Progenitor cell of endocrine pancreas (in vitro differentiated cells): ENCODE measurements at regions not wholly inside any gene's neighbourhood (a gene's known extent, or its start where the extent isn't known, plus 50 kb on each side); places are given as distances from the start of the nearest gene placed in this dataset.

Experiments used
- DNase-seq: peaks from one replicate; pipeline ENCODE4 v3.0.0; 2021; ENCODE audit warnings: low spot score; ENCODE audit not compliant: unreplicated experiment
- H3K27ac Mint-ChIP-seq: 2 replicates; pipeline ENCODE4 v1.8.0; 2021; ENCODE audit warnings: mild to moderate bottlenecking, moderate library complexity, mixed read lengths
- H3K27me3 Mint-ChIP-seq: 2 replicates; pipeline ENCODE4 v1.8.0; 2021; ENCODE audit warnings: mixed read lengths
- H3K36me3 Mint-ChIP-seq: 2 replicates; pipeline ENCODE4 v1.8.0; 2022; ENCODE audit warnings: mixed read lengths; ENCODE audit not compliant: insufficient read depth
- H3K4me1 Mint-ChIP-seq: 2 replicates; pipeline ENCODE4 v1.8.0; 2021; ENCODE audit warnings: low read depth, mixed read lengths
- H3K4me3 Mint-ChIP-seq: 2 replicates; pipeline ENCODE4 v1.8.0; 2021; ENCODE audit warnings: low read depth, mild to moderate bottlenecking, moderate library complexity, mixed read lengths
- H3K9me3 Mint-ChIP-seq: 2 replicates; pipeline ENCODE4 v1.8.0; 2021; ENCODE audit warnings: low read depth, mixed read lengths
- CTCF ChIP-seq: fragments of 200-600 bp; sonication (generic); IDR thresholded peaks from one replicate; pipeline ENCODE4 v1.5.0; 2021; ENCODE audit warnings: antibody characterized with exemption, mild to moderate bottlenecking; ENCODE audit not compliant: unreplicated experiment

DNA sequence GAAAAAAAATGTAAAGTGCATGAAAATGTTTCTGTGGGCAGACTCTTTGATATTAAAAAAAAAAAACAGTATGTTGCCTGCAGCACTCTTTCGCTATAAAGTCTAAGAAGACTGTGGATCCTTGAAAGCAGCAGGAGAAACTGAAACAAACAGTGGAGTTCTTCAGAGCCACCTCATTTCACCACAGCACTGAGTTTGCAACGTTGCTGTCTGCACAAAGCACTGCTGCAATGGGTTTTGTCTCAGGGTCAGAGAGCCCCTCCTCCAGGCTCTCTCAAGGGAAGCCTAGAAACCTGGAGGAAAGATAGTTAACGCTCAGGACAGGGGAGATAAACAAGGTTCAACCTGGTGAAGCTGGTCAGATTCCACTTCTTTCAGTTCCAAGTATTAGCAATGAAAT, 248.7 kb downstream of the EFNB2 start:
- DNase-seq: no peak
- Mint-ChIP-seq H3K9me3 (peaks cover 6% of the 10 kb centered on the region), H3K4me3 (peak overlapping the region; percentile 25), H3K4me1 (peaks cover 23% of the 10 kb centered on the region), H3K36me3 (peaks cover 2% of the 10 kb centered on the region), H3K27ac (peak overlapping the region; percentile 87), H3K27me3 (no peaks in the 10 kb centered on the region)
- no peak for TF ChIP-seq CTCF

DNA sequence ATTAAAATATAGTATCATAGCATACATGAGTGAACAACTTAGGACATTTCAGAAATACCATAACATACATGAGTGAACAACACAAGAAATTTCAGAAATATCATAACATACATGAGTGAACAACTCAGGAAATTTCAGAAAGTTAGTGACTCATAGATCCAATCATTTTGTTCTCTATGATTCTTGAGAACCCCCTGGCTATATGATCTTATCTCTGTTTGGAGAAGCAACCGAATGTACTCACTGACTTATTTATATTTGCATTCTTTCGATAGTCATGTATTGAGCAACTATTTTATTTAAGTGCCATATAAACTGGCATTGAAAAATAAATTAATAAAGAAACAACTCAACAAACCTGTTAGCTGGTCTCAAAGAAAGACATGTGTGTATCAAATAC, 251.1 kb downstream of the EFNB2 start:
- DNase-seq: no peak
- Mint-ChIP-seq H3K4me3 (no peak overlapping the region), H3K4me1 (peaks cover 21% of the 10 kb centered on the region), H3K9me3 (peaks cover 6% of the 10 kb centered on the region), H3K36me3 (peaks cover 2% of the 10 kb centered on the region), H3K27me3 (no peaks in the 10 kb centered on the region), H3K27ac (no peak overlapping the region)
- TF ChIP-seq CTCF: no peak

- peaks cover 14% of the 10 kb centered on the region for H3K4me1 Mint-ChIP-seq
Measured at GRCh38 chr13:106281426-106281825, 254.0 kb downstream of the EFNB2 start.

DNA sequence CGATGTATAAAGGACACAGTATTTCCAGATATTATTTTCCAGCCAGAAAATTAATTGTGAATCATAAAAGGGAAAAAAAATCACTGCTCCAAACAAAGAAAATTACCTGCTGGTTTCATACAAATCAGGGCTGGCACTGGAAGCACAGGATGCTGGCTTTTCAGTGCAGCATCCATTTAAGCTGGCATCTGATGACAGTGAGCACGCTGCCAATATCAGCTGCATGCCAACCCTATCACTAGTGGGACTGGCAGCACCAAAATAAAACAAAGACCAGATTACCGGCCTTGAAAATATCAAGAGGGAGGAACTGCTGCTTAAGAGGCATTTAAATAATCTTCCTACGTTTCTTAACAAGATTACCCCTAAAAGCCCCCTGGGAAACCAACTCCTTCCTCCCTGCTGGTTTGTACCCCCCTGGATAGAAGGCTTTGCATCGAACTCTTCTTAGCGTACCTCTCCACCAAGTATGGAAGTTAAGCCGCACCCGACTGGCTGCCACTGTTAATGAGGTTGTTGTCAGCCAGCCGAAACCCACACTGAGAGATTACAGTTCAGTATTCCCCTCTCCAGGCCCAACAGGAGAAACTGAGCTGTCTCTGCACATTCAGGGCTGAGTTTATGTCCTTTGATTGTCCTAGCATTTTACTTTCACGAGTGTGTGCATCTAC, 257.8 kb downstream of the EFNB2 start:
- H3K4me1 Mint-ChIP-seq: peaks cover 4% of the 10 kb centered on the region
- H3K4me3 Mint-ChIP-seq: no peak overlapping the region
- H3K9me3 Mint-ChIP-seq: peaks cover 4% of the 10 kb centered on the region
- H3K27ac Mint-ChIP-seq: no peak overlapping the region
- peaks cover 2% of the 10 kb centered on the region for H3K36me3 Mint-ChIP-seq
- no peak for DNase-seq
- H3K27me3 Mint-ChIP-seq: peaks cover 17% of the 10 kb centered on the region
- TF ChIP-seq CTCF: no peak

More at GRCh38 chr13:106281426-106281825, 254.0 kb downstream of the EFNB2 start:
- TF ChIP-seq CTCF: no peak
- Mint-ChIP-seq H3K27me3 (peaks cover 9% of the 10 kb centered on the region), H3K27ac (peak overlapping the region; percentile 21), H3K9me3 (peaks cover 6% of the 10 kb centered on the region), H3K4me3 (no peak overlapping the region), H3K36me3 (peaks cover 2% of the 10 kb centered on the region)
- no peak for DNase-seq

DNA sequence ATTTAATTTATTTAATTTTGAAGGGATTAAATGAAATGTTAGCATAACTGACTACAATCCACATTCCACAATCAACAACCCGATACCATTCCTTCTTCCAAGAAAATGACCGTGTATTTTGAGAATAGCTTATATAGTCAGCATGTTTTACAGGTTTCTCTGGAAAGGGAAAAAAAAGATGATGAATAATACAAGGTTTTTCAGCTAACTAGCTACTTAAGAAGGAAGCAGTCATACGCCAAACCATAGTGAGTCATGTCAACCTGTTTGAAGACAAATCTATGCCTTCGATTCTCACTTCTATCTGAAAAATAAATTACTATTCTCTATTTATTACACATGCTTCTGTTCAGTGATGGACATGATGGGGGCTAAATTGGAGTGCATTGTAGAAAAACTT, 258.6 kb downstream of the EFNB2 start:
- Mint-ChIP-seq H3K4me1 (peaks cover 4% of the 10 kb centered on the region), H3K27me3 (peaks cover 17% of the 10 kb centered on the region), H3K9me3 (no peaks in the 10 kb centered on the region), H3K4me3 (no peak overlapping the region), H3K27ac (no peak overlapping the region), H3K36me3 (no peaks in the 10 kb centered on the region)
- no peak for DNase-seq
- no peak for TF ChIP-seq CTCF
